Esophagus squamous epithelium (tissue), 4 donors: ENCODE measurements at regions not wholly inside any gene's neighbourhood (a gene's known extent, or its start where the extent isn't known, plus 50 kb on each side); places are given as distances from the start of the nearest gene placed in this dataset.

Source experiments
- POLR2A ChIP-seq, 4 donors: fragments of 450-650 bp; IDR thresholded peaks; one replicate each; pipeline ENCODE4 v1.6.1; 2017; ENCODE audit warnings: antibody characterized with exemption in 4 of 4, mild to moderate bottlenecking in 4 of 4, moderate library complexity in 3 of 4
- TF ChIP-seq, protein P1 (sequence below), 6 experiments: fragments of 450-650 bp in 4 of 6; fragments of 200-600 bp in 2 of 6; sonication (generic) in 2 of 6; IDR thresholded peaks; one replicate each; pipeline ENCODE4 v1.5.1; 2016 to 2019; ENCODE audit warnings: antibody characterized with exemption in 6 of 6, mild to moderate bottlenecking in 4 of 6, moderate library complexity in 4 of 6

- TF ChIP-seq POLR2A (IDR thresholded peaks at IDR 0.05): no peak
- TF ChIP-seq, protein P1, sequence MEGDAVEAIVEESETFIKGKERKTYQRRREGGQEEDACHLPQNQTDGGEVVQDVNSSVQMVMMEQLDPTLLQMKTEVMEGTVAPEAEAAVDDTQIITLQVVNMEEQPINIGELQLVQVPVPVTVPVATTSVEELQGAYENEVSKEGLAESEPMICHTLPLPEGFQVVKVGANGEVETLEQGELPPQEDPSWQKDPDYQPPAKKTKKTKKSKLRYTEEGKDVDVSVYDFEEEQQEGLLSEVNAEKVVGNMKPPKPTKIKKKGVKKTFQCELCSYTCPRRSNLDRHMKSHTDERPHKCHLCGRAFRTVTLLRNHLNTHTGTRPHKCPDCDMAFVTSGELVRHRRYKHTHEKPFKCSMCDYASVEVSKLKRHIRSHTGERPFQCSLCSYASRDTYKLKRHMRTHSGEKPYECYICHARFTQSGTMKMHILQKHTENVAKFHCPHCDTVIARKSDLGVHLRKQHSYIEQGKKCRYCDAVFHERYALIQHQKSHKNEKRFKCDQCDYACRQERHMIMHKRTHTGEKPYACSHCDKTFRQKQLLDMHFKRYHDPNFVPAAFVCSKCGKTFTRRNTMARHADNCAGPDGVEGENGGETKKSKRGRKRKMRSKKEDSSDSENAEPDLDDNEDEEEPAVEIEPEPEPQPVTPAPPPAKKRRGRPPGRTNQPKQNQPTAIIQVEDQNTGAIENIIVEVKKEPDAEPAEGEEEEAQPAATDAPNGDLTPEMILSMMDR (IDR thresholded peaks at IDR 0.05): no peak
Observed at GRCh38 chr10:61089251-61089650, 145.3 kb upstream of the RHOBTB1 start.
